ENCODE measurements at regions not wholly inside any gene's neighbourhood (a gene's known extent, or its start where the extent isn't known, plus 50 kb on each side); places are given as distances from the start of the nearest gene placed in this dataset.

GRCh38 chr2:16201848-16202247, 261.5 kb downstream of the MYCN start:
- TF ChIP-seq CTCF (IDR thresholded peaks at IDR 0.05) (no peak), POLR2A (IDR thresholded peaks at IDR 0.05) (no peak)
